ENCODE measurements at regions not wholly inside any gene's neighbourhood (a gene's known extent, or its start where the extent isn't known, plus 50 kb on each side); places are given as distances from the start of the nearest gene placed in this dataset.

DNA sequence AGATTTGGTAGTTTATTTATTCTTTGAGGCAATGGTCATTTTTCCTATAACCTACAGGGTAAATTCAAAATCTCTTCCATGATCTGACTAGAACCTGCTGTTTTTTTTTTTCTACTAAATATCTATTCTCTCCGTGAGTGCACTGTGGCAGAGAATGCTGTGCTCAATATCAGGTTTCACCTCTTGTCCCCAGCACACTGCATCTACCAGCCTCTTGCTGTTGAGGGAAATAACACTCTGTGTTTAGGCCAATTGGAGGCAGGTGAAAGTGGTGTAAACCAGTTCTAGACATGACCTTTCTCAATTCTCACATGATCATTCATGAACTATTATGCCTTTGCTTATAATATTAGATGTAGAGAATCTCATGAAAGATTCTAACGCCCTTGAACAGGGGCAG lies 2365.9 kb downstream of the MAT2B start:
- CTCF ChIA-PET = no interaction called here
- TF ChIP-seq, protein P1, sequence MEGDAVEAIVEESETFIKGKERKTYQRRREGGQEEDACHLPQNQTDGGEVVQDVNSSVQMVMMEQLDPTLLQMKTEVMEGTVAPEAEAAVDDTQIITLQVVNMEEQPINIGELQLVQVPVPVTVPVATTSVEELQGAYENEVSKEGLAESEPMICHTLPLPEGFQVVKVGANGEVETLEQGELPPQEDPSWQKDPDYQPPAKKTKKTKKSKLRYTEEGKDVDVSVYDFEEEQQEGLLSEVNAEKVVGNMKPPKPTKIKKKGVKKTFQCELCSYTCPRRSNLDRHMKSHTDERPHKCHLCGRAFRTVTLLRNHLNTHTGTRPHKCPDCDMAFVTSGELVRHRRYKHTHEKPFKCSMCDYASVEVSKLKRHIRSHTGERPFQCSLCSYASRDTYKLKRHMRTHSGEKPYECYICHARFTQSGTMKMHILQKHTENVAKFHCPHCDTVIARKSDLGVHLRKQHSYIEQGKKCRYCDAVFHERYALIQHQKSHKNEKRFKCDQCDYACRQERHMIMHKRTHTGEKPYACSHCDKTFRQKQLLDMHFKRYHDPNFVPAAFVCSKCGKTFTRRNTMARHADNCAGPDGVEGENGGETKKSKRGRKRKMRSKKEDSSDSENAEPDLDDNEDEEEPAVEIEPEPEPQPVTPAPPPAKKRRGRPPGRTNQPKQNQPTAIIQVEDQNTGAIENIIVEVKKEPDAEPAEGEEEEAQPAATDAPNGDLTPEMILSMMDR (IDR thresholded peaks at IDR 0.05; ENCODE audit: control extremely low read depth, extremely low read depth, low read depth, missing control alignments) = no peak
- POLR2A ChIA-PET = no interaction called here
- no peak for DNase-seq (ENCODE audit: extremely low spot score)

DNA sequence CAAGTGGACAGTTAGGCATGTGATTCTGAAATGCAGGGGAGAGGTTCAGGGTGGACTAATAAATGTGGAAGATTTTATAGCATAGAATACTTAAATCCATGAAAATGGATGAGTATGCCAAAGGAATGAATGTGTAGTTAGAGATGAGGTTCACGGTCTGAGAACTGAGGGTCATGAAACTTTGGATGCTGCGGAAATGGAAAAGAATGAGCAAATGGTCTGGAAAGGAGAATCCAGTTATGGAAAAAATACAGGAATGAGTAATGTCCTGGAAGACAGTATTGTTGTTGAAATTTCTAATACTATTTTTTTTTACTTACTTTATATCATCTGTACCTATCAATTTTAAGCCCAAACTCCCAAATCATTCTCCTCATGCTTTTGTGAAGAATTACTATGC lies 2369.4 kb downstream of the MAT2B start:
- ChIA-PET POLR2A (no interaction called here), CTCF (no interaction called here)
- DNase-seq (ENCODE audit: extremely low spot score) = no peak
- TF ChIP-seq, protein P1 (IDR thresholded peaks at IDR 0.05; ENCODE audit: control extremely low read depth, extremely low read depth, low read depth, missing control alignments) = no peak

DNA sequence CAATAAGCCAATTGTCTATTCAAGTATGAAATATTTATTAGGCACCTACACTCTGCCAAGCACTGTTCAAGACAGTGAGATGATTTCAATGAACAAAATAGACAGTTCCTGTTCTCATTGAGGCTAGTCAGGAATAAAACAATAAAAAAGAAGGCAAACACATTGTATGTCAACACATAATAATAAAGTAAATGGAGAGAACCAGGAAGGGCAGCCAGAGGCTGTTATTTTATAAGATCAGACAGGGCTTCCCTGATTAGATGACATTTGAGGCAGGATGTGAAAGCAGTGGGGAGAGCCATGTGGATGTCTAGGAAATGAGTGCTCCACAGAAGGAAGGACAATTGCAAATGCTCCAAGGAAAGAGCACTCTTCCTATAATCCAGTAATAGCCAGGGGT lies 2371.1 kb downstream of the MAT2B start:
- ChIA-PET POLR2A (no interaction called here), CTCF (no interaction called here)
- TF ChIP-seq, protein P1 (IDR thresholded peaks at IDR 0.05; ENCODE audit: control extremely low read depth, extremely low read depth, low read depth, missing control alignments) = no peak
- no peak for DNase-seq (ENCODE audit: extremely low spot score)

DNA sequence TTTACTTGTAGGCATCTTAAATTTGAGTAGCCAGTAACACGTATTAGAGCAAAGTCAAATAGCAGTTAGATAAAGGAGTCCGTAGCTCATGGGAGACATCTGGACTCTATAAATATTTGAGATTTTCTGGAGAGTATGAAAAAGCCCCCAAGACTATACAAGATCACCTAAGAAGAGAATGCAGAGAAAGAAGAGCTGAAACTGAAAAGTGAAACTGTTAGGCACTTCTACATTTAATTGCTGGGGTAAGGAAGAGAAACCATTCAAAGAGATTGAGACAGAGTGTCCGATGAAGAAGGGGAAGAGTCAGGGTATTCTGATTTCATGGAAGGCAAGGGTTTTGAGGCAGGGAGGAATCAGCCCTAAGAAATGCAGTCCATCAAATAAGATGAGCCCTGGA lies 2372.1 kb downstream of the MAT2B start:
- no peak for DNase-seq (ENCODE audit: extremely low spot score)
- CTCF ChIA-PET = no interaction called here
- POLR2A ChIA-PET = no interaction called here
- TF ChIP-seq, protein P1 (IDR thresholded peaks at IDR 0.05; ENCODE audit: control extremely low read depth, extremely low read depth, low read depth, missing control alignments) = no peak

DNA sequence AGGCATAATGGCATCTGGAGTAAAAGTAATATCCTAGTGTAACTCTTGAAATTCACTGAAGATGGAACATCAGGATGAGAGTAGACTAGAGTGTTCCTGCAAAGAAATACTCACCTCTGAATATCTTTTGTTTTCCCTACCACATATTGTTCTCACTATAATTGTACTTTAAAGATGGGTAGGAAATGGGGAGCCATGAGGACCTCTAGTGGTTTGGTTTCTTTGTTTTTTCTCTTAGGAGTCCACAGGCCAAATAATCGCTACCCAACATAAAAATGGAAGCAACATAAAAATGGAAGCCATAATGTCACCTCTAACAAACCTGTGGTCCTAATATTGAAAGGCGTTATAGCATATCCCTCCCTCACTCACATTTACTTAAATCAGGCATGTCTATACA lies 2375.8 kb downstream of the MAT2B start:
- CTCF ChIA-PET = no interaction called here
- DNase-seq (ENCODE audit: extremely low spot score) = no peak
- POLR2A ChIA-PET = no interaction called here
- TF ChIP-seq, protein P1 (IDR thresholded peaks at IDR 0.05; ENCODE audit: control extremely low read depth, extremely low read depth, low read depth, missing control alignments) = no peak

DNA sequence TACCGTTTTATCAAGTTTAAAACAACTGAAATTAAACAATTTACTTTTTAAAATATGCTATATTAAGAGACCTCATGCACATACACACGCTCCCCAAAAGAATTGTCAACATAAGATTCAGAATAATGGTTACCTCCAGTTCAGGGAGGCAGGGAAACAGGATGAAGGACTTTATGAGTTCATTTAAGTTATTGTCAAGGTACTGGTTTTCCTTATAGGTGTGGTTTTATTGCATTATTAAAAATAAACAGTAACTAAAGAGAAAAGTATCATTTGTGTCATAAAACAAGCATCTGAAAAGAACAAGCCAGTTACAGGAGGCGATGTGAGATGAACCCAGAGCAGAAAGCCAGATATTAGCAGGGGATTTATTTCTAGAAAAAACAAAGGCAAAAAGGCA lies 2376.7 kb downstream of the MAT2B start:
- DNase-seq (ENCODE audit: extremely low spot score) = no peak
- TF ChIP-seq, protein P1 (IDR thresholded peaks at IDR 0.05; ENCODE audit: control extremely low read depth, extremely low read depth, low read depth, missing control alignments) = no peak
- CTCF ChIA-PET = no interaction called here
- POLR2A ChIA-PET = no interaction called here

All from GM10248 (cell line).